Stimulated activated CD8-positive, alpha-beta memory T cell treated with anti-CD3 and anti-CD28 coated beads, Interleukin-7, amount 100 ng/mL, for 4 hours (primary cell): ENCODE measurements at regions not wholly inside any gene's neighbourhood (a gene's known extent, or its start where the extent isn't known, plus 50 kb on each side); places are given as distances from the start of the nearest gene placed in this dataset.
"Not testable (repeated sequence)": the region's sequence is repeated elsewhere in the genome, so short reads cannot be mapped to it uniquely, and the experiment has no call there.

Experiments used
- DNase-seq, 2 donors: peaks; one replicate each; pipeline ENCODE4 v3.0.0-alpha.2; 2020; ENCODE audit warnings: low read depth in 2 of 2

DNA sequence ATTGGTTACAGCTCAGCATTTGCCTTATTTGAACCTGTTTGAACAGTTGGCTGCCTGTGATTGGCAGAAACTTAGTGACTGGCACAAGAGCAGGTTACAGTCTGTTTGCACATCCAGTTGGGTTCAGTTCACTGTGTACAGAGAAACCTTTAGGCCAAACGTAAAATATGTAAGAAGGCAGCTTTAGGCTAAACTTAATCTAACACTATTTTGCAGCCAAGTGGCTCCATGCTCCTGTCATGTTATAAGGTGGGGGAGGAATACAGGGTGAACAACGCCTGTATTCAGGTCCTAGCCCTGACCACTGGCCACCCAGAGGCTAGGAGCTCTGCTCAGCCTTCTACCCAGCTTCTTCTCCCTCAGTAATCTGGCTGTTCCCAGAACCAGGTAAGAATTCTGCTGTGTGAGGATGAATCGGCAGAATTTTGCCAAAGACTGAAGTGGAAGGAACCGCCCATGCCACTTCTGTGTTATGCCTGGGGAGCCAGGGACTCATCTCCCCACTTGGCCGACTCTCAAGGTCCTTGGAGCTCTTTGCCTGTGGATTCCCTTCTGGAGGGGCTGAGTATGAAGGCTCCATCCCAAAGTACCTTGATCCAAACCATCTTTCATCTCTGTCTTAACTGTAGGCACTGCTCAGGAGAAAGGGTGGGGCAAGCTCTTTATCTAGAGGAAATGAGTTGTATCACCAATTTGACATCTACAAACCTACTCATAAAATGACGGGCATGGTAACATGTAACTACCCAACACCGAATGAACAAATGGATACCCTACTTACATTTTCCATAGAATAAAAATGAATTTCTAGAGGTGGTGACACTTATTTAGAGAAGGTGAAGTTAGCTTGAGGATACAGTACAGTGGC, 164.4 kb upstream of the NAMPT start:
- DNase-seq, result no peak

- no peak for DNase-seq
Observed at GRCh38 chr7:106448346-106448991, 163.7 kb upstream of the NAMPT start.

DNA sequence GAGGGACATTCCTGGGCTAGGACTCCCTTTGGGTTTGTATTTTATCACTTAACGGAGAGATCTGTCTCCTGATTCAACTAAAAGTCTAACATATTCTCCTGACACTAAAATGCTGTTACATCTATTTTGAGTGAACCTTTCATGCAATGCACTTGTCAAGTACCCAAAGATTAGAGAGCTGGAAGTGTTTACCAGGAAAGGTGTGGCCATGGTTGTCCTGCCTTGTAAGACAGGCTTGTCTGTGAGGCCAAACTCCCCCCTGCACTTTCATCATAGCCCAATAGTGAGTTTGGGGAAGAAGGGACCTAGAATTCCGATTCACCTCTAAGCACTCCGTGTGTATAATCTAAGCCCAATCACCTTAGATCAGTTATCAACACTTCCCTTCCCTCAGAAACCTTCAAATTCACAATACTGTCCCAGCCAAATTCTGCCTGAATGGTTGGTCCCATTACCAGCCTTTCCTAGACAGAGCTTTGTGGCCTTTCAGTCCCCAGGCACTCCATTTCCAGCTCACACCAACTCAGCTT, 162.6 kb upstream of the NAMPT start:
- DNase-seq, result no peak

DNA sequence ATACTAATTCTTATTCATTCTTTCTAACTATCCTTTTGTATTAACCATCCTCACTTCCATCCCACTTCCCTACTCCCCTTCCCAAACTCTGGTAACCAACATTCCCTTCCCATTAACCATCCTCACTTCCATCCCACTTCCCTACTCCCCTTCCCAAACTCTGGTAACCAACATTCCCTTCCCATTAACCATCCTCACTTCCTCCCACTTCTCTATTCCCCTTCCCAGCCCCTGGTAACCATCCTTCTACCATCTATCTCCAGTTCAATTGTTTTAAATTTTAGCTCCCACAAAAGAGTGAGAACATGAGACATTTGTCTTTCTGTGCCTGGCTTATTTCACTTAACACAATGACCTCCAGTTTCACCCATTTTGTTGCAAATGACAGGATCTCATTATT, 160.6 kb upstream of the NAMPT start:
- DNase-seq, result not testable (repeated sequence)

DNA sequence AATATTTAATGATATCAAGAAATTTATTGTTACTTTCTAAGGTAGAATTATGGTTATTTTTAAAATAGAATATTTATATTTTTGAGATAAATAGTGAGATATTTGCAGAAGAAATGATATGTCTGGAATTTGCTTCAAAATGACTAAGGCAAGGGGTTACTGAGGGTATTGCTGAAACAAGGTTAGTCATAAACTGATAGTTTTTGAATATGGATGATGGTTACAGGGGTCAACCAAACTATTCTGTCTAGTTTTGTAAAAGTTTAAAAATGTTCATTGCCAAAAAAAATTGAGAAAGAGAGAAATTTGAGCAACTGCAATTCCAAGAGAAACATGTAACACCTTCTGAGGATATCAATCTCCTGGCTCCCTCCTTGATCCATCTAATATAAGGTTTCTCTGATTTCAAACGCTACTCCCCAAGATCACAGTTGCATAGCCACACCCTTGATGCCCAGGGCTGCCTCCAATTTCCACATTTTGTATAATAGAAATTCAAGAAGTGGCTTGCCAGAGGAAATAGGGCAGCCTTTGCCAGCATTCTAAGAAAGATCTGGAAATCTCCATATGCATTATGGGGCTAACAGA, 159.4 kb upstream of the NAMPT start:
- no peak for DNase-seq

- DNase-seq, result no peak
Observed at GRCh38 chr7:106443156-106443555, 158.4 kb upstream of the NAMPT start.

DNA sequence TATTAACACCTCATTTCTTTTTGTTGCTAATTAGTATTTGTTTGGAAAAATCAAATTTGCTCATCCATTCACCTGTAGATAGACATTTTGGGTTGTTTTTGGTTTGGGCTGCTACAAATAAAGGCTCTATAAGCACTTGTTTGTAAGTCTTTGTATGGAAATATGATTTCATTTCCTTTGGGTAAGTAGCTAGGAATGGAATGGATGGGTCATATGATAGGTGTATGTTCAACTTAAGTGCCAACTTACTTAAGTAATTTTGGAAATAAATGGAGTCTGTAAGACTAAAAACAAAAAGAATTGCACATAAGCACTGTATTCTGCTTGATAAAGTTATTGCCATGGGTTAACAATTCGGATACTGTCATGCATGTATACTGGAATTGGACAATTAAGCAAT, 157.7 kb upstream of the NAMPT start:
- no peak for DNase-seq

- not testable (repeated sequence) for DNase-seq
Observed at GRCh38 chr7:106441343-106441742, 156.6 kb upstream of the NAMPT start.

- not testable (repeated sequence) for DNase-seq
Observed at GRCh38 chr7:106436933-106437332, 152.2 kb upstream of the NAMPT start.

- DNase-seq, result no peak
Observed at GRCh38 chr7:106433377-106433776, 148.6 kb upstream of the NAMPT start.

GRCh38 chr7:106430535-106431455, 146.0 kb upstream of the NAMPT start:
- DNase-seq, result no peak

- DNase-seq, result no peak
Observed at GRCh38 chr7:106430103-106430502, 145.3 kb upstream of the NAMPT start.

DNA sequence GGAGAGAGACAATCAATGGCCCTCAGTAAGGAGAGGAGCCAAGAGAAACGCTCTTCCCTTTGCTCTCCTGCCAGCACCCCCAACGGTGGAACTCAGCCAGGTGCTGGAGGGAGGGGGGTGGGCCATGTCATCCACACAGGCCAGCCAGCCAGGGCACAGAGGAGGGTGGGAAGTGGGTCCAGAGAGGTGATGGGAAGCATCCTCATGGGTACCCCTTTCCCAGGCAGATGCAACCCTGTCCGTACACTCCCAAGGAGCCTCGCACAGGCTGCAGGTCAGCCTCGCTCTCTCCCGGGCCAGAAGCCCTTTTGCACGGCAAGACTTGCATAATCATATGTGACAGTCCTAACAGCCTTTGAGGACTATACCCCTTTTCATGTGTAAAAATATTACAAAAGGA, 142.0 kb upstream of the NAMPT start:
- no peak for DNase-seq

GRCh38 chr7:106425017-106425719, 140.4 kb upstream of the NAMPT start:
- DNase-seq, result peak; percentile 41 to 69

DNA sequence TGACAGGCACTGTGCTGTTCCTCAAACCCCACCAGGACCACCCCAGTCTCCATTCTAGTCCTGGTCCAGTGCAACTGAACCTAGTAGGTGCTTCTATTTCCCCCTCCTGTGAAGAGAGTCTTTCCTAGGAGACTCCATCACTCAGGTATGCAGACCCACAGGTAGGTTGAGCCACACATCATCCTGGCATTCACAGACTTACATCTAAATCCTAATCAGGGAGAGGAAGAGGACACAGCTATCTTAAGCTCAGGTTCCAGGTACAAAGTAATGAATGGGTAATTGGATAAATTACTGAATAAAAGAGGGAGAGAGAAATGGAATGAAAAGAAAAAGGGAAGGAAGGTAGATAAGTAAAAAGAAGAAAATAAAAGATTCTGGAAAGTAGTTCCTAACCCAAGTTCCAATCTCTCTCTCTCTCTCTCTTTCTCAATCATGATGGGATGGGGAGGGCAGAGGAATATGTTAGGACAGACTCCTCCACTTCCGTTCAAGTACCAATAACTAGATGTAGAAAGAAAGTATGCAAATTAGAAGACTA, 139.8 kb upstream of the NAMPT start:
- no peak for DNase-seq

GRCh38 chr7:106423821-106424475, 139.2 kb upstream of the NAMPT start:
- no peak for DNase-seq

GRCh38 chr7:106423111-106423510, 138.3 kb upstream of the NAMPT start:
- DNase-seq, result no peak

DNA sequence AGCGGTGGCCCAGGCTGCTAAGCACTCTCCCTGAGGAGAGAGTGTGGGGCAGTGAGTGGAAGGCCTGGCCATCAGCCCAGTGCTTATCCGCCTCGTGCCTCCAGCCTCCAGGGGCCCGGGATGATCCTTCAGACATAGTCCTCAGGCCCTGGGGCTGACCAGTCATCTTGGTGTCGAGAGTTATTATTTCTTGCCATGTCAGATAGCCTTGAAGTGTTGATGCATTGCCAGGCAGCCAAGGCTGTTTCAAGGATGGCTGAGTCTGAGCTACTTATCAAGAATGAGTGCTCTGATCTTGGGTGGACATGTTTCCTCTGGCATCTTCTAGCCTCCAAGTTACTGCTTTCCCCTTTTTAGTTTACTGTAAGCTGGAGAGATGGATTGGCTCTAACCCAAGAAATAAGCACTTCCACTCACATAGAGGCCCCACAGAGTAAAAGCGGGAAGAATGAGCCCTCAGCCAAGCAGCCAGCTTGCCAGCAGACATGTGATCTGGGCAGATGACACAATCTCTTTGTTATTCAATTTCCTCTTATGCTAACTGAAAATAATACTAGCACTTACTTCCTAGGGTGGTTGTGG, 136.5 kb upstream of the NAMPT start:
- no peak for DNase-seq

GRCh38 chr7:106420736-106421135, 136.0 kb upstream of the NAMPT start:
- no peak for DNase-seq

GRCh38 chr7:106420210-106420609, 135.4 kb upstream of the NAMPT start:
- no peak for DNase-seq
